Loucy (cell line): ENCODE measurements at regions not wholly inside any gene's neighbourhood (a gene's known extent, or its start where the extent isn't known, plus 50 kb on each side); places are given as distances from the start of the nearest gene placed in this dataset.

Experiments
- CTCF ChIP-seq: fragments of 200-600 bp; sonication (generic); conservative IDR thresholded peaks from 2 replicates; pipeline ENCODE4 v1.5.1; 2014; ENCODE audit warnings: mild to moderate bottlenecking, antibody characterized with exemption, low read length
- EZH2phosphoT487 ChIP-seq: fragments of 200-600 bp; IDR thresholded peaks from 2 replicates; pipeline ENCODE4 v1.6.1; 2018; ENCODE audit warnings: antibody characterized with exemption, mild to moderate bottlenecking, moderate library complexity, borderline replicate concordance

- no peak for TF ChIP-seq CTCF
- no peak for TF ChIP-seq EZH2phosphoT487
Measured at GRCh38 chr14:44453433-44454171, 53.5 kb downstream of the FSCB start.
